ENCODE measurements at regions not wholly inside any gene's neighbourhood (a gene's known extent, or its start where the extent isn't known, plus 50 kb on each side); places are given as distances from the start of the nearest gene placed in this dataset.
"Not testable (repeated sequence)": the region's sequence is repeated elsewhere in the genome, so short reads cannot be mapped to it uniquely, and the experiment has no call there.

DNA sequence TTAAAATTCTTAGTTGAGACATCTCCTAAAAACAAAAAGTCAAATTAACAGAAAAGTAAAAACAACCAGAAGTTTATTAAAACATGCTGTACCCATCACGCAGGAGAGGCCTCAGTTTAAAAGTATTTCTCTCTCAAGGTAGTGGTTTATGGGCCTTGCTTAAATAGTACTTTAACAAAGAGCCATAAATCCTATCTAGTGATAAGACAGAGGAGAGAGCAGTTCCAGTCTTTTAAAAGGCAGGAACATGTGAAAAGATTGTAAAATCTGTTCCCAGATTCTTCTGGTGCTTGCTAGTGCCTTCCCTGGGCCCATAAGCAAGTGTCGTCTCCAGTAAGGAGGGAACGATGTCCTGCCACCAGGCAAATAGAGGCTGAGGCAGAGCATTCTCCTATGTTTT lies 476.3 kb upstream of the ADGRL3 start:
- DNase-seq = no peak

DNA sequence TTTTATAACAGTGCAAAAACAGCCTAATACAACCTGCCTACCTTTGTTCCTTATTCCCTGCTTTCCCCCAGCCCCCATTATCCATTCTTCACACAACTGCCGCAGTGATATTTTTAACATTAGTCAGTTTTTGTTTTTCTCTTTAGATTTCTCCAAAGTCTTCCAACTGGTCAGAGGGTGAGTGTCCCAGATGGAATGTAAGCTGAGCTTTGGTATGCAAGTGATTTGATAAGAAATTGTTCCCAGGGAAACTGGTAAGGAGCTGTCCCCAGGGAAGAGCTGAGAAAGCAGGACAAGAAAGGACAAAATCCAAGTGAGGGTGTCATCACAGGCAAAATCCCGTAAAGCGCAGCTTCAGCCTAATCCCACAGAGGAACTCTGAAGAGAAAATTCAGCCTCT lies 475.5 kb upstream of the ADGRL3 start:
- DNase-seq = no peak

DNA sequence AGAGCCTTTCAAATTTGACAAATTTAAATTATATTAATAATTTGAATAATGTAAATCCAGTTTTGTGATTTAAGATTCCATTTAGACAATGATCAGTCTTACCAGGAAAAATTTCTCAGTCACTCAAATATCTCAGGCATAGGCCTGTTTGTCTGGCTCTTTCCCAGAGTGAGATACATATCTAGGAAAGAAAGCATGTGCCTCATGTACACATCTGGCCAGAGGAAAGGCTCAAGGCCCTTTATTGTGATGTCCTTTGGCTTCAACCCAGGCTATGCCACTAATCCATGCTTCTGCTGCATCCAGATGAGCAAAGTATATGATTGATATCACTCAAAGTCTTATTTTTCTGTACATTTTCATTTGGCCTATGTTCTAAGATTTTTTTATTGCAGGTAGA lies 473.3 kb upstream of the ADGRL3 start:
- no peak for DNase-seq

DNA sequence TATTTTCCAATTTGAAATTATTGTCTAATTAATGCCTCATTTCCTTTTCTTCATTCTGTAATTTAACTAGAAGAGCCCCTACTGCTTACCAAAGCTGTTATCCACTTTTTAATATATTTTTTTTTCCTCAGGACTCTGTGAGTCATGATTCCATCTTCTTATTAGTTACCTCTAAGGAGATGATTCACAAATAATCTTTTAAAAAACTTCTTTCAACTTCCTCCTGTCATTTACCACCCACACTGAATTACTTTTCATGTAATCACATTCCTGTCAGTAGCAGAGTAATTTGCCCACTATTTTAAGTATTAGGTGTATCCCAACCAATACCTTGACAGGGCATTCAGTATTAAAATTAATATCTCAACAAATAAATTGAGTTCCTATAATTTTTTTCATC lies 470.9 kb upstream of the ADGRL3 start:
- DNase-seq = no peak

DNA sequence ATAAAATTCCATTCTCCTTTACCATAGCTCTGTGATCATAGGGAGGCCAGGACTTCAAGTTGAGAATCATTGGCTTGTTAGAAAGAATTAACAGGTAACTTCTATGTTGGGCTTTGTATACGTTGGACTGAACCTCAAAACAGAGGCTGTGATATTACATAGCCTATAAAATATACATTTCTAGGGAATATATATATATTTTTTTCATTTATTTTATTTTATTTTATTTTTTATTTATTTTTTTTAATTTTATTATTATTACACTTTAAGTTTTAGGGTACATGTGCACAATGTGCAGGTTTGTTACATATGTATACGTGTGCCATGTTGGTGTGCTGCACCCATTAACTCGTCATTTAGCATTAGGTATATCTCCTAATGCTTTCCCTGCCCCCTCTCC lies 470.4 kb upstream of the ADGRL3 start:
- not testable (repeated sequence) for DNase-seq

DNA sequence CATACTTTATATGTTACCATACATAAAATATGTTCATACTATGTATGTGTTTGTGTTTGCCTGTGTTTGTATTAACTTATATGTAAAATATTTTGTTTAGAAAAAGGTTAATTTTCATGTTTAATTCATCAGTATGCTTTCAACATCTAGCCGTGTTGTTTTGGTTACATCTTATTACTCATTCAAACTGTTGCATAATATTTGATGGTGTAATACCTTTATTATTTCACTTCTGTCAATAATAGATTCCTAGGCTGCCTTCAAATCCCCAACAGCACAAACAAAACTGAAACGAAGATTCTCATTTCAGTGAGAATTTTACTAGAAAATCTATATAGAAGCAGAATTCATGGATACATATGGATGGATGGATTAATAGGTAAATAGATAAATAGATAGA lies 462.3 kb upstream of the ADGRL3 start:
- DNase-seq = no peak

DNA sequence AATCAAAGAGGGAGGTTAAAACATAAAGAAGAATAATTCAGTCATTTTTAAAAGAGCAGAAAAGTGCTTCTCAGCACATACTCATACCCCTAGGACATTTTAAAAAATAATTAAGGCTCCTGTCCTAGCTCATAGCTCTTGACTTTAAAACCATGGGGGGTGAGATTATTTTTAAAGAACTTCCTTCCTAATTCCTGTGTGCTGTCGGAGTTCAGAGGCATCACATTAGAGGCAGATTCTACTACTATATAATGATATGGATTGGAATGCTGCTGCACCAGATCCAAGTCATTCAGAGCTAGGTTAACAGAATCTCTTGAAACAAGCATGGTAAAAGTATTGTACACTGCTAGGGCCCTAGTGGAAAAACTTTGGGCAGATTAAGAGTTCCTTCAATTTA lies 456.5 kb upstream of the ADGRL3 start:
- DNase-seq = no peak

DNA sequence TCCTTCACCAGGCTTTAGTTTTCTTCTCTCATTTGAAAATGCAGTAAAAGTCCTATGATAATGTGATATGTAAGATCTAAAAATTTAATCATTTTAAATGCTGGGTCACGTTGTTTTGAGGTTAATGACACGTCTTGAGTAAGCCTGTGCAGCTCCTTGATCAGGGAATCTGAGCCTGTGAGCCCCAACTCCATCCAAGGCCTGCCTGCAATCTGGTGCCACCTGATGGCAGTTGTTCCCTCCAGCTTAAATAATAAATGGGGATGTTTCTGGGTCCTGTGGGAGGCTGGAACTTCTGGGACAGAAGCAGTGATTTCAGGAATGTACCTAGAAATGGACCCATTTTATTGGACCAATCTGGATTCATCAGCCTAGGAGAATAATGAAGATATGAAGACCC lies 455.4 kb upstream of the ADGRL3 start:
- no peak for DNase-seq

DNA sequence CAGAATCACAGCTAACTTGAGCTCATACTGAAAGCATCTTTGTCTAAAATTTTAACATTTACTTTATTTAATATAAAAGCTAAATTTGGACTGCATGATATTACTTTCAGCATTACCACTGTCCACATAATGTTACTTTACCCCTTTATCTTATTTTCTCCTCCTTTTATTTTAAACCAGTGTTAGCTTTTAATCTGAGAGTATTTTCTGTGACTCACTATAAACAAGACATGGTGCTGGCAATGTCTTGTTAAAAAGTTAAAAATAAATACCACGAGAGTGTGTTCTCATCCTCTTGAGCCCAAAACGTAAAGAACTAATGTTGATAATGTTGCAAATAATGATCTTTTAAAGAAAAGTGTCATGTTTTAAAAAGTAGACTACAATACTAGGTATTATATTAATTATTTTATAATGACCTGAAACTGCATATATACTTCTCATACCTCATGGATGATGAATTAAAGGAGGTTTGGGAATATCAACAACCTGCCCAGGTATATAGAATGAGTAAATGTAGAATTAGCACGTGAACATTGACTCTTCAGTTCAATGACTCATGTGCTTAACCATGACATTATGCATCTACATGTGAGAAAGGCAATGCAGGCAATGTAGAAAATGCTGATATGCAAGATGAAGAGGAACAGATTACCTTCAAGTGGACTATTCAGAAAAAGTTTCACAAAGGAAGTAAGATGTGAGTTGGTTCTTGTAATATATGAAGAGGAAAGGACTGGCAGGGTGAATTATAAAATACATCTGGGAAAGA lies 454.1 kb upstream of the ADGRL3 start:
- DNase-seq = no peak

DNA sequence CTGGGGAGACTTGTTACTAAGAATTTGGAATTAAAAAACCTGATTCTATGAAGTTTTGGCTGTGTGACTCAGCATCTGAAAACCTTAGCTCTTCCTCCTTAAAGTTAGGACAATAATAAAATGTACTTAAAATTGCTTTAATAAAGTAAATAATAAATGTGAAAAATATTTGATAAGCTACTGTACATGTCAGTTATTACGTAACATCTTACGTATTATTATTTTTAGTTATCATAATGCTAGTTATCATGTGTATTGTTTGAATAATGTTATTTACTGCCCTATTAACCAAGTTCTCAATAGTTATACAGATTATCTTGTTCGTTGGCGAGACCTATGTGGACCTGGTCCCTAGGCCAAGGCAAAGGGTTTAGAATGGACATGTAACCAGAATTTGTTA lies 449.2 kb upstream of the ADGRL3 start:
- no peak for DNase-seq

DNA sequence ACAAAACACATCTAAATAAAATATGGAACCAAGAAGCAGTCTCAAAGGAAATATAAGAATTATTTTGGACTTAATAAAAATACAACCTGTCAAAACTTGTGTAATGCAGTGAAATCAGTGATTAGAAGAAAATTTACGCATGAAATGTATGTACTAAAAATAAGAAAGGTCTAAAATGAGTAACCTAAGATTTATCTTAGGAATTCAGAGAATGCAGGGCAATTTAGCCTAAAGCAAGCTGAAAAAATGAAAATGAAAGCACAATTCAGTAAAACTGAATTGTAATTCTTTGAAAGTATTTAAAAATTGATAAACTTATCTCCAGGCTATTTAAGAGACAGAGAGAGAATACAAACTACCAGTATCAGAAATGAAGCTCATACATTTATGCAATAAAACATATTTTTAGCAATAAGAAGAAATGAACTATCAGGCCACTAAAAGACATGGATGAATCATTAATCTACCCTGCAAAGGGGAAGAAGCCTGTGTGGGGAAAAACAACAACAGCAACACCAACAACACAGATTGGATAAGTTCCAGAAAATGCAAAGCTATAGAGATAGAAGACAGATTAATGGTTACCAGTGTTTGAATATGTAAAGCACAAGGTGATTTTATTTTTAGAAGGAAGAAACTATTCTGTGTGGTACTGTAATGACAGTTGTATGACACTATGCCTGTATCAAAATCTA lies 442.0 kb upstream of the ADGRL3 start:
- DNase-seq = no peak

DNA sequence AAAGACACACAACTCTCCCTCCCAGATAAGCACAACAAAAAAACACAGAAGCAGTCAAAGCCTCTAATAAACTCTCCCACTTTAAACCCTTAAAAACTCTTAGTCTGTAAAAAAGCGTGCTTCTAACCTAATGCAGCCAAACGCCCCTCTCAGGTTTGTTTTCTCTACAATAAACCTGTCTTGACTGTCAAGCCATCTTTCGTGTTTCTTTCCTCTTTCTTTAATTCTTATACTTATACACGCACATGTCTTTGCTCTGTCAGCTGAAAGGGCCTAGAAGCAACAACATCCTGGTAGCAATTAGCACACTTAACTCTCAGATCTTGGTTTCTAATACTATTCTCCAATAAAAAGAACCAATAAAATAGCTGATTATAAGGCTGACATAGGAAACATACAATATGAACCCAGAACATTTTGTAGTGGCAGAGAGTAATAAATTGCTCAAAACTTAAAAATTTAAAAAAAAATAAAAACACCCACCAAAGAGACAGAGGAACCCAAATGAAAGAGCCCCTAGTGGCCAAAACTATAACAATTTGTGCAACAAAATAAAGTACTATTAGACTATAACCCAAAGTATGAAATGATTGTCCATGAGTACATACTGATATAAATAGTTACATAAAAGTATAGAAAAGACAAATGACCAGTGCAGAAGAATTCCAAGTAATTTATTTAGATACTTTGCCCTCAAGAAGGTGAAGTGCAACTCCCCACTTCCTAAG lies 440.4 kb upstream of the ADGRL3 start:
- DNase-seq = no peak

DNA sequence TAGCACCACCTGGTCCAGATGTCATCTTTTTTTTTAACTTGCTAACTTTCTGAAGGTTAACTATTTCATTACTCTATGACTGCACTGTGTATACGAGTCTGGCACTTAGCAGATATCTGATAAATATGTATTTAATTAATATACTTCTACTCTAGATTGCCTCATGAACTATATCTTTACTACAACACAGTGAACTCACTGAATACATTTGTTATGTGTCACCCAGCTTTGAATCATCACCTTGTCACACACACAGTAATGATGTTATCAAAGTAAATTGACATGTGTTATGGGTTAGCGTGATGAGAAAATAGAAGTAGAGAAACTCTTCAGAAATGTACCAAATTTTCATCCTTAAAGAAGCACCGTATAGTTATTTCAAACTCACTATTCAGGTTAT lies 419.3 kb upstream of the ADGRL3 start:
- DNase-seq = no peak

DNA sequence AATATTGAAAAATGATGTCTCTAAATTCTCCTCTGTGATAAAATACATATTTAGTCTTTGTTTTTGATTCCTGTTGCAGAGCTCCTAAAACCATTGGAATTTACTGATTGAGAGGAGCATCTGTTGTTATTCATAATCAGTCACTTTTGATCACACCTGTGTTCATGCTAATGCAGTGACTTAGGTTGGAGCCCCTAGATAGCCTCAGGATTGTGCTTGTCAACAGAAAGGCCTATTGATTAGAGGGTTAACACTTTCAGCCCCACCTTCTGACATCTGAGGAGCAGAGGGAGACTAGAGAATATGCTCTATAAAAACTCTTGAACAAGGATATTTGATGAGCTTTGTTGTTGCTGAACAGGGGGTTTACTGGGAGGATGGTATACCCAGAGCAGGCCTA lies 409.5 kb upstream of the ADGRL3 start:
- DNase-seq = no peak

DNA sequence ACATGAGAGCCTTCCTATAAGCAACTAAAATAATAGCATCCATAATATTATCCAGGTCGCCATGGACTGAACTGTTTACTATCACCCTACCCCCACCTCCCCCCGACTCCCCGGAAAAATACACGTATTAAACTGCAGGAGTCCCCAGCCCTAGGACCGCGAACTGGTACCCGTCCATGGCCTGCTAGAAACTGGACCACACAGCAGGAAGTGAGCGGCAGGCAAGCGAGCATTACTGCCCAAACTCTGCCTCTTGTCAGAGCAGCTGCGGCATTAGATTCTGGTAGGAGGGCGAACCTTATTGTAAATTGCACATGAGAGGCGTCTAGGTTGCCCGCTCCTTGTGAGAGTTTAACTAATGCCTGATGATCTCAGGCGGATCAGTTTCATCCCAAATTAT lies 405.8 kb upstream of the ADGRL3 start:
- DNase-seq = no peak

DNA sequence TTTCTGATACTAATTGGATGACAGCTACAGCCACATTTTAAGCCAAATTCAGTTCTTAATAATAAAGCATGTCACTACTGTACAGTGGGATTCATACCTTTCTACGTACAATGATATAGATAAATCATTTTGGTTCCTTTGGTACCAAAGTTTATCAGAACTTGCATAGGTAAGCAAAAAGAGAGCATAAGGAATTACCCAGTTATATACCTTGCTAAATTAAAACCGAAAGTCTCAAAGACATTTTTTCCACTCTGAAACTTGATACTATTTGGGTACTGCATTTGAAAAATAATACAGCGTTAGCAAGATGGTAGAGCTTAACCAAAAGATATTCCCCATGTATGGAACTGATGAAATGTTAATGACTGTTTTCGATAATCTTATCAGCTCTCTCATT lies 400.9 kb upstream of the ADGRL3 start:
- no peak for DNase-seq

DNA sequence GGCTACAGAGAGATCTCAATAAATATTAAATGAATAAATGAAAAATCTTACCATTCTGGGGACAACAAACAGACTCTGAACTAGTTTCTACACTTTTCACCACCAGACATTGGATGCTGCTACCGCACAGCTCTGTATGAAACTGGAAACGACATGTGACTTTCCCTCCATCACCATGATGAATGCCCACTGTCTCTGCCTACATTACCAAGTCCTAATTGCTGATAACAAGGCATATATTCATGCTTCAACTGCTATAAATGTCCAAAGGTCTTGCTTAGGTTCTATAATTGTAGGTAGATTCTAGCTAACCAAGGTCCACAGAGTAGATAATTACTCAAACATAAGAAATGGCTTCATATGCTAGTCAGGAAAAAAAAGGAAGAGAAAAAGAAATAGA lies 399.4 kb upstream of the ADGRL3 start:
- no peak for DNase-seq

DNA sequence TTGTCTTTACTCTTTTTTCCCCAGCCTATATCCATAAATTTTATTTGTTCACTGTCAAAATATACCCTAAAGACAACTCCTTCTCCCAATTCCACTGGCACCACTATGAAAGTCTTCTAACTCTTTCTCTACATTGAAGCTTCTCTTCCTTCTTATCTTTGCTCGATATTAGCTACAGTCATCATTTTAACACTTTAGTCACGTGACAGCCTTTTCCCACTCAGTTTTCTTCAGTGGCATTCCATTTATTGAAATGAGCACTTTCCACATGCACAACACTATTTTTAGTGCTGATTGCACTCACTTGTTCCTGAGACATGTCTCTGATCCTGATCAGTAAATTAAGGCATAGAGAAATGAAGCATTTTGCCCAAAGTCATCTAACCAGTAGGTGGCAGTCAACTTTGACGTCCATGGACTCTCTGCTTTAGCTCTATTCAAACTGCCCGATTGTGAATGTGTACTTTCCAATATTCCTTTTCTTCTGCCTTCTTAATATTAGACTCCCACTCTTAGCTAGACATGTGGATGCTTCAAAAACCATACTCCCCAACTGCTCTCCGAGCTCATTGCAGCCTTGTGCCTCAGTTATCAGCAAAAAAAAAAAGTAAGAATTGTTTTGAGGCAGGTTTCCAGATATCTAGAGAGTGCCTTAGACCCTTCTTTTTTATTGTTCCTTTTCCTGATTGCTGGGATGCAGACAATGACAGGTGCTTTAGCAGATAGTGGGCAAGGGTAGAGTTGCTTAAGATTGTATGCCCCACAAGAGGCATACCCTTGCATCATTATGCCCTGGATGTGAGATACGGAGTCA lies 394.4 kb upstream of the ADGRL3 start:
- peak; percentile 5 for DNase-seq

DNA sequence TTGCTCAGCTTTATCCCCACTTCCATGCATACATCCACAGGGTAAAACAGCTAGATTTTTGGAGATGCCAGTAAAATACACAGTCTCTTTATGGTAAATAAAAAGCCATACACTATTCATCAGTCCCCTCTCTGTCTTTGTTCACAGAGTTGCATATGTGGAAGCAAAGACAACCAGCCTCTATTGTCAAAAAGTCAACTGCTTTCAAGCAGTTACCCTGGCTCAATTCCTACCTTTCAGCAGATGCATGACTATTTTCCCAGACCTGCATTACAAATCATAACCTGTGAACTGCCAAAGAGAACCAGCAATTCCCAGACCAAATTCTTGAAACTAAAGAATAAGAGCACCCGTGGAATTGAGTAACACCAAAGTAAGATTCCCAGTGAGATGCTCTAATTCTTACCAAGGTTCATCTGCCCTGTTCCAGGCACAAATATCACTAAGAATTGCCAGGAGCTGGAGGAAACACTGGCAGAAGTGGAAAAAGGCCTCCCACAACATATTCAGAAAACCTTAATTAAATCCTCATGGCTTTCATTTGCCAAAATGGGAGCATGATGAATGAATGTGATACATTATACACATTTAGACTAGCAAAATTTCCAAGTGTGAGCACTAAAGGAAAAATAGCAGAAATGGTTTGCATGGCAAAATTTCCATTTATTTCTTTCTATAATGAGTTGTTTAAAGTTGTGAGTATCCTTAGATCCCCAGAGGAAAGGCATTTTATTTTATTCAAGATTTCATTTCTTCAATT lies 391.2 kb upstream of the ADGRL3 start:
- DNase-seq = no peak

DNA sequence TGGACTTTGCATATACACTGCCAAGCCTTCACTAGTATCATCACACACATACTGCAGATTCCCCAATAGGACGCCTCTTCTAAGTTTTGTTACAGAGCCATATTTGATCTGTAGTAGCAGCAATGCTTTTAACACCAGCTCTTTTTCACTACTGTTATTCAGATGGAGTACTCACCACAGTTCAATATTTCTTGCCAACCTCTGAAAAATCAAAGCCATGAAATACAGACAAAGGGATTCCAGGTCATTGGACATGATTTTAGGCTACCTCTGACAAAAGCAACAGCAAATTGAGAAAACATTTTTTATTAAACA lies 390.7 kb upstream of the ADGRL3 start:
- DNase-seq = no peak

DNA sequence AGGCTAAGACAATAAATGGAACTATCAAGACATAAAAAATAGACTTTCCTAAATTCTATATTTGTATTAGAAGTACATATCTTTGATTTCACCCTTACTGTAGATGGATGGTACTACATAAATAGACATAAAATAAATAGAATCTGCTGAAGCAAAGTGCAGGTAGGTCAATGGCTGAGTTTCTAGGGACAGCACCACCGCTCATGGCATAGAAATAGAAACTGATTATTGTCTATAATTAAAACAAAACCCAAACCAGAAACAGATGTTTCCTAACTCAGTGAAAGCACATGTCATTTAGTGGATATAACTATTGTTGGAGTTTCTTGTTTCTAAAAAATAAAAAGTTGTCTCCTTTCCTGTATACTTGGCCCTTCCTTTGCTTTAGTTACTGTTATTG lies 387.3 kb upstream of the ADGRL3 start:
- DNase-seq = no peak

DNA sequence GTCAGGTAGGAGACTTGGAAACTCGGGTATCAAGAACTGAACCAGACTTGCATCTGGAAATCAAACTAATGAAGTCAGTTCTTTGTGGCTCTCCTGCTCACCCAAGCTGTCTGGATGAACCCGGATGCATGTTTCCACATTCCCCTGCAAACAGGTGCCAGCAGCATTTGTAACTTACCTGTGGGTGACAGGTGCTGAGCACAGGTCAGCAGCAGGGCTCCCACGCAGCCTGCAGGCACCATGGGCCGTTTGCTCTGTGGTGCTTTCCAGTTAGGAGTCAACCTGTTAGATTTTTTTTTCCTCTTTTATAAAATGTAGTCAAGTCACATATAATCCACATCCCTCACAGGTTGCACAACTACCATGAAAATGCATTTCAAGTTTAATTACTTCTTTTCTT lies 385.6 kb upstream of the ADGRL3 start:
- DNase-seq = no peak

DNA sequence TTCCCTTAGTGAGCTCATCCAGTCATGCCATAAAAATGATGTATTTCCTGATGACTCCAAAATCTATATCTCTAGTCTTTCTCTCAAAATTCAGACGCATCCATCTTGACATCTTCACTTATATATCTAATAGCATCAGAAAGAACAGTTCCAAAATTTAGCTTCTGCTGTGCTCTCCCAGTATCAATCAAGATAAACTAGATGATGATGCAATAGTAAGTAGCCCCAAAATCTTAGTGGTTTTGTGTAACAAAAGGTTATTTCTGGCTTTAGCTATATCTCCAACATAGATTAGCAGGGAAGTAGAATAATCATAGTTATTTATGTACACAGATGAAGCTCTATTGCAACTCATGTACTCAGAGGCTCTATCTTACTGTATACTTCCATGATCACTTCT lies 382.5 kb upstream of the ADGRL3 start:
- DNase-seq = no peak

All from DMS153 (cell line).